ENCODE measurements at regions not wholly inside any gene's neighbourhood (a gene's known extent, or its start where the extent isn't known, plus 50 kb on each side); places are given as distances from the start of the nearest gene placed in this dataset.

GRCh38 chr10:2861632-2862210 is 205.6 kb upstream of the PFKP start:
- in situ Hi-C loops (cut with HindIII; ENCODE audit: low pct_unique_long_range_greater_than_20kb, low sequenced_read_pairs): no loop called here
- peak; percentile 45 for DNase-seq (ENCODE audit: low read depth, low spot score)

- no peak for DNase-seq (ENCODE audit: low read depth, low spot score)
- in situ Hi-C loops (cut with HindIII; ENCODE audit: low pct_unique_long_range_greater_than_20kb, low sequenced_read_pairs): no loop called here
Observed at GRCh38 chr10:2858452-2858851, 208.9 kb upstream of the PFKP start.

GRCh38 chr10:2856598-2856997 is 210.8 kb upstream of the PFKP start:
- in situ Hi-C loops (cut with HindIII; ENCODE audit: low pct_unique_long_range_greater_than_20kb, low sequenced_read_pairs): no loop called here
- no peak for DNase-seq (ENCODE audit: low read depth, low spot score)

GRCh38 chr10:2852574-2853323 is 214.6 kb upstream of the PFKP start:
- DNase-seq (ENCODE audit: low read depth, low spot score): no peak
- in situ Hi-C loops (cut with HindIII; ENCODE audit: low pct_unique_long_range_greater_than_20kb, low sequenced_read_pairs): no loop called here

GRCh38 chr10:2851566-2851965 is 215.8 kb upstream of the PFKP start:
- in situ Hi-C loops (cut with HindIII; ENCODE audit: low pct_unique_long_range_greater_than_20kb, low sequenced_read_pairs): no loop called here
- no peak for DNase-seq (ENCODE audit: low read depth, low spot score)

GRCh38 chr10:2850202-2850601 is 217.1 kb upstream of the PFKP start:
- in situ Hi-C loops (cut with HindIII; ENCODE audit: low pct_unique_long_range_greater_than_20kb, low sequenced_read_pairs): no loop called here
- no peak for DNase-seq (ENCODE audit: low read depth, low spot score)

GRCh38 chr10:2844925-2845324 is 222.4 kb upstream of the PFKP start:
- in situ Hi-C loops (cut with HindIII; ENCODE audit: low pct_unique_long_range_greater_than_20kb, low sequenced_read_pairs): no loop called here
- no peak for DNase-seq (ENCODE audit: low read depth, low spot score)

GRCh38 chr10:2839081-2839725 is 228.1 kb upstream of the PFKP start:
- peak; percentile 56 for DNase-seq (ENCODE audit: low read depth, low spot score)
- in situ Hi-C loops (cut with HindIII; ENCODE audit: low pct_unique_long_range_greater_than_20kb, low sequenced_read_pairs): no loop called here

- DNase-seq (ENCODE audit: low read depth, low spot score): no peak
- in situ Hi-C loops (cut with HindIII; ENCODE audit: low pct_unique_long_range_greater_than_20kb, low sequenced_read_pairs): no loop called here
Observed at GRCh38 chr10:2837674-2838073, 229.7 kb upstream of the PFKP start.

- in situ Hi-C loops (cut with HindIII; ENCODE audit: low pct_unique_long_range_greater_than_20kb, low sequenced_read_pairs): no loop called here
- no peak for DNase-seq (ENCODE audit: low read depth, low spot score)
Observed at GRCh38 chr10:2836921-2837662, 230.3 kb upstream of the PFKP start.

- no peak for DNase-seq (ENCODE audit: low read depth, low spot score)
- in situ Hi-C loops (cut with HindIII; ENCODE audit: low pct_unique_long_range_greater_than_20kb, low sequenced_read_pairs): no loop called here
Observed at GRCh38 chr10:2834214-2834613, 233.1 kb upstream of the PFKP start.

GRCh38 chr10:2831509-2831908 is 235.8 kb upstream of the PFKP start:
- in situ Hi-C loops (cut with HindIII; ENCODE audit: low pct_unique_long_range_greater_than_20kb, low sequenced_read_pairs): no loop called here
- no peak for DNase-seq (ENCODE audit: low read depth, low spot score)

- in situ Hi-C loops (cut with HindIII; ENCODE audit: low pct_unique_long_range_greater_than_20kb, low sequenced_read_pairs): no loop called here
- no peak for DNase-seq (ENCODE audit: low read depth, low spot score)
Observed at GRCh38 chr10:2828741-2829140, 238.6 kb upstream of the PFKP start.

GRCh38 chr10:2826675-2827074 is 240.7 kb upstream of the PFKP start:
- in situ Hi-C loops (cut with HindIII; ENCODE audit: low pct_unique_long_range_greater_than_20kb, low sequenced_read_pairs): no loop called here

GRCh38 chr10:2825841-2826240 is 241.5 kb upstream of the PFKP start:
- in situ Hi-C loops (cut with HindIII; ENCODE audit: low pct_unique_long_range_greater_than_20kb, low sequenced_read_pairs): no loop called here
- no peak for DNase-seq (ENCODE audit: low read depth, low spot score)

More at GRCh38 chr10:2826675-2827074, 240.7 kb upstream of the PFKP start:
- no peak for DNase-seq (ENCODE audit: low read depth, low spot score)

GRCh38 chr10:2817940-2818636 is 249.3 kb upstream of the PFKP start:
- DNase-seq (ENCODE audit: low read depth, low spot score): no peak
- in situ Hi-C loops (cut with HindIII; ENCODE audit: low pct_unique_long_range_greater_than_20kb, low sequenced_read_pairs): no loop called here

GRCh38 chr10:2813693-2814092 is 253.7 kb upstream of the PFKP start:
- no peak for DNase-seq (ENCODE audit: low read depth, low spot score)
- in situ Hi-C loops (cut with HindIII; ENCODE audit: low pct_unique_long_range_greater_than_20kb, low sequenced_read_pairs): no loop called here

GRCh38 chr10:2813286-2813685 is 254.1 kb upstream of the PFKP start:
- in situ Hi-C loops (cut with HindIII; ENCODE audit: low pct_unique_long_range_greater_than_20kb, low sequenced_read_pairs): no loop called here
- no peak for DNase-seq (ENCODE audit: low read depth, low spot score)

All from SK-MEL-5 (cell line).